IMR-90 (cell line): ENCODE measurements at regions not wholly inside any gene's neighbourhood (a gene's known extent, or its start where the extent isn't known, plus 50 kb on each side); places are given as distances from the start of the nearest gene placed in this dataset.

ENCODE experiments used
- ATAC-seq: fragments of 200-7000 bp; cut with Tn5 transposase; 2 replicates; pipeline ENCODE4 v1.9.1; 2020; ENCODE audit warnings: low read depth, mild to moderate bottlenecking, moderate library complexity
- BruUV-seq: library from RNA; stranded (reverse); fragments of 400-500 nt; replicated peaks from 2 replicates; lab custom pipeline; 2021; lab: Mats Ljungman, UMichigan
- CTCF ChIA-PET: fragments of 300-600 bp; formaldehyde crosslinking; extraction: SDS; loops from one replicate; lab custom pipeline; 2021; ENCODE audit warnings: antibody characterized with exemption; lab: Yijun Ruan, JAX
- POLR2A ChIA-PET: fragments of 300-600 bp; sonication (Branson Sonifier 250); formaldehyde crosslinking; loops from one replicate; lab custom pipeline; 2022; ENCODE audit warnings: antibody characterized with exemption; ENCODE audit not compliant: unreplicated experiment; lab: Charles Lee
- DNase-seq: peaks from one replicate; pipeline ENCODE4 v3.0.0; 2013
- H2AFZ ChIP-seq: replicated peaks from 2 replicates; pipeline ENCODE3; 2013; ENCODE audit warnings: low read length, mild to moderate bottlenecking; ENCODE audit not compliant: poor library complexity
- H2AK5ac ChIP-seq: 2 replicates; pipeline ENCODE4 v1.6.1; 2013; ENCODE audit warnings: low read depth, low read length, inconsistent platforms
- H2AK9ac ChIP-seq: replicated peaks from 2 replicates; pipeline ENCODE3; 2013; ENCODE audit warnings: mild to moderate bottlenecking, low read depth, low read length, moderate library complexity; ENCODE audit not compliant: poor library complexity
- H2BK120ac ChIP-seq: 2 replicates; pipeline ENCODE4 v1.6.1; 2013; ENCODE audit warnings: low read depth, low read length, inconsistent platforms
- H2BK15ac ChIP-seq: 3 replicates; pipeline ENCODE4 v1.6.1; 2013; ENCODE audit warnings: low read depth, low read length, inconsistent platforms
- H2BK20ac ChIP-seq: 2 replicates; pipeline ENCODE4 v1.6.1; 2013; ENCODE audit warnings: low read depth, mild to moderate bottlenecking, inconsistent platforms, low read length, moderate library complexity
- H2BK5ac ChIP-seq: 2 replicates; pipeline ENCODE4 v1.6.1; 2013; ENCODE audit warnings: mild to moderate bottlenecking, low read depth, low read length, inconsistent platforms; ENCODE audit not compliant: poor library complexity, severe bottlenecking
- H3K14ac ChIP-seq: replicated peaks from 2 replicates; pipeline ENCODE4 v1.6.1; 2013; ENCODE audit warnings: low read depth, low read length, inconsistent platforms
- H3K18ac ChIP-seq: 2 replicates; pipeline ENCODE4 v1.6.1; 2013; ENCODE audit warnings: low read depth, low read length, control low read depth
- H3K23ac ChIP-seq: 2 replicates; pipeline ENCODE4 v1.6.1; 2013; ENCODE audit warnings: low read depth, low read length, inconsistent platforms
- H3K27ac ChIP-seq: 2 replicates; pipeline ENCODE4 v1.5.1; 2013; ENCODE audit warnings: mild to moderate bottlenecking, control low read depth, low read length; ENCODE audit not compliant: insufficient read depth
- H3K27me3 ChIP-seq: 2 replicates; pipeline ENCODE4 v1.6.1; 2013; ENCODE audit warnings: low read length; ENCODE audit not compliant: control insufficient read depth, insufficient read depth
- H3K36me3 ChIP-seq: 2 replicates; pipeline ENCODE4 v1.6.1; 2013; ENCODE audit warnings: low read length, mixed read lengths; ENCODE audit not compliant: control insufficient read depth, insufficient read depth
- H3K4ac ChIP-seq: 2 replicates; pipeline ENCODE4 v1.6.1; 2013; ENCODE audit warnings: low read depth, low read length, inconsistent platforms
- H3K4me1 ChIP-seq: 2 replicates; pipeline ENCODE4 v1.6.1; 2013; ENCODE audit warnings: low read length, mixed read lengths; ENCODE audit not compliant: control insufficient read depth, insufficient read depth
- H3K4me2 ChIP-seq: 2 replicates; pipeline ENCODE4 v1.6.1; 2013; ENCODE audit warnings: low read depth, mild to moderate bottlenecking, control low read depth, low read length, moderate library complexity
- H3K4me3 ChIP-seq: 2 replicates; pipeline ENCODE4 v1.5.1; 2013; ENCODE audit warnings: low read depth, mild to moderate bottlenecking, control low read depth, low read length, moderate library complexity; ENCODE audit not compliant: insufficient read depth
- H3K56ac ChIP-seq: 2 replicates; pipeline ENCODE4 v1.6.1; 2013; ENCODE audit warnings: low read length, inconsistent platforms; ENCODE audit not compliant: insufficient read depth; ENCODE audit errors: extremely low read depth
- H3K79me1 ChIP-seq, 2 experiments: 2 replicates each; pipeline ENCODE4 v1.6.1; 2013; ENCODE audit warnings: low read length in 2 of 2, inconsistent platforms in 1 of 2, low read depth in 1 of 2
- H3K9ac ChIP-seq: 2 replicates; pipeline ENCODE4 v1.6.1; 2013; ENCODE audit warnings: low read depth, low read length, control low read depth
- H3K9me1 ChIP-seq: 2 replicates; pipeline ENCODE4 v1.6.1; 2013; ENCODE audit warnings: low read length, inconsistent platforms; ENCODE audit not compliant: insufficient read depth
- H3K9me3 ChIP-seq: 2 replicates; pipeline ENCODE4 v1.6.1; 2013; ENCODE audit warnings: low read length; ENCODE audit not compliant: control insufficient read depth, insufficient read depth
- H4K20me1 ChIP-seq: 2 replicates; pipeline ENCODE4 v1.6.1; 2013; ENCODE audit warnings: low read length, inconsistent platforms; ENCODE audit not compliant: insufficient read depth
- H4K5ac ChIP-seq: 2 replicates; pipeline ENCODE4 v1.6.1; 2013; ENCODE audit warnings: mild to moderate bottlenecking, low read depth, low read length, control low read depth
- H4K8ac ChIP-seq, 2 experiments: 2 replicates each; pipeline ENCODE4 v1.6.1; 2013; ENCODE audit warnings: low read depth in 2 of 2, low read length in 2 of 2, control low read depth in 1 of 2, inconsistent platforms in 1 of 2
- H4K91ac ChIP-seq: 2 replicates; pipeline ENCODE4 v1.6.1; 2013; ENCODE audit warnings: low read depth, low read length, inconsistent platforms; ENCODE audit not compliant: insufficient read depth
- BHLHE40 ChIP-seq: fragments of 150-350 bp; IDR thresholded peaks from 2 replicates; pipeline ENCODE4 v1.6.1; 2016; ENCODE audit warnings: mild to moderate bottlenecking, low read depth, low read length
- CEBPB ChIP-seq: IDR thresholded peaks from 2 replicates; pipeline ENCODE4 v1.6.1; 2012; ENCODE audit warnings: low read depth, low read length, improper control_type of control experiment
- CHD1 ChIP-seq: IDR thresholded peaks from 2 replicates; pipeline ENCODE4 v1.6.1; 2012; ENCODE audit warnings: low read depth, low read length, improper control_type of control experiment
- ELK1 ChIP-seq: fragments of 150-350 bp; IDR thresholded peaks from 2 replicates; pipeline ENCODE4 v1.6.1; 2016; ENCODE audit warnings: low read depth, mild to moderate bottlenecking, low read length, moderate library complexity, borderline replicate concordance
- FOS ChIP-seq: fragments of 150-350 bp; IDR thresholded peaks from 2 replicates; pipeline ENCODE4 v1.6.1; 2016; ENCODE audit warnings: low read depth, low read length
- MAFK ChIP-seq: IDR thresholded peaks from 2 replicates; pipeline ENCODE4 v1.6.1; 2012; ENCODE audit warnings: low read depth, low read length, improper control_type of control experiment
- MAZ ChIP-seq: IDR thresholded peaks from 2 replicates; pipeline ENCODE4 v1.6.1; 2012; ENCODE audit warnings: low read depth, mild to moderate bottlenecking, low read length, improper control_type of control experiment, moderate library complexity, borderline replicate concordance
- MXI1 ChIP-seq: IDR thresholded peaks from 2 replicates; pipeline ENCODE4 v1.6.1; 2012; ENCODE audit warnings: low read depth, mild to moderate bottlenecking, low read length, moderate library complexity, borderline replicate concordance
- NFE2L2 ChIP-seq: fragments of 150-350 bp; IDR thresholded peaks from 2 replicates; pipeline ENCODE4 v1.6.1; 2016; ENCODE audit warnings: low read depth, mild to moderate bottlenecking, low read length
- POLR2A ChIP-seq: IDR thresholded peaks from 2 replicates; pipeline ENCODE4 v1.6.1; 2012; ENCODE audit warnings: mild to moderate bottlenecking, low read depth, low read length
- RAD21 ChIP-seq: IDR thresholded peaks from 2 replicates; pipeline ENCODE4 v1.6.1; 2012; ENCODE audit warnings: low read length, improper control_type of control experiment
- RCOR1 ChIP-seq: IDR thresholded peaks from 2 replicates; pipeline ENCODE4 v1.6.1; 2012; ENCODE audit warnings: mild to moderate bottlenecking, low read length, improper control_type of control experiment; ENCODE audit not compliant: insufficient replicate concordance
- RFX5 ChIP-seq: IDR thresholded peaks from 2 replicates; pipeline ENCODE4 v1.8.0; 2012; ENCODE audit warnings: low read depth, mild to moderate bottlenecking, low read length, moderate library complexity
- SMC3 ChIP-seq: fragments of 150-350 bp; IDR thresholded peaks from 2 replicates; pipeline ENCODE4 v1.6.1; 2016; ENCODE audit warnings: low read depth, mild to moderate bottlenecking, antibody characterized with exemption, low read length, moderate library complexity
- dilution Hi-C: fragments of 300-500 bp; cut with HindIII; formaldehyde crosslinking; loops from one replicate; pipeline ENCODE4 v1.14.3; 2018; ENCODE audit warnings: low sequenced_read_pairs; ENCODE audit not compliant: unreplicated experiment
- in situ Hi-C: fragments of 300-500 bp; cut with MboI; formaldehyde crosslinking; loops from 3 replicates; pipeline ENCODE4 v1.14.3; 2019; ENCODE audit warnings: low sequenced_read_pairs, inconsistent platforms, mixed read lengths
- intact Hi-C: fragments of 100-400 bp; cut with micrococcal nuclease; formaldehyde crosslinking; loops from 2 replicates; pipeline ENCODE4 v1.10.0; 2022
- TF ChIP-seq, protein P1 (sequence below): conservative IDR thresholded peaks from 2 replicates; pipeline ENCODE4 v1.5.1; 2012; ENCODE audit warnings: mild to moderate bottlenecking, low read depth, low read length, improper control_type of control experiment
- TF ChIP-seq, protein P2 (sequence below): fragments of 150-350 bp; IDR thresholded peaks from 2 replicates; pipeline ENCODE4 v1.6.1; 2017; ENCODE audit warnings: mild to moderate bottlenecking, antibody characterized with exemption, low read length, low read depth

GRCh38 chr5:164687391-164687790, 1182.0 kb downstream of the MAT2B start:
- Histone ChIP-seq H3K9ac (no peak overlapping the region), H2AK9ac (no peak overlapping the region), H3K4ac (no peak overlapping the region), H3K14ac (no peak overlapping the region), H4K91ac (no peak overlapping the region), H3K4me3 (no peak overlapping the region), H4K8ac (no peak overlapping the region), H2AK5ac (no peak overlapping the region), H3K9me3 (no peaks in the 10 kb centered on the region), H2AFZ (no peak overlapping the region), H2BK15ac (no peak overlapping the region), H3K9me1 (no peaks in the 10 kb centered on the region), H4K20me1 (no peaks in the 10 kb centered on the region), H3K27ac (no peak overlapping the region), H4K5ac (no peak overlapping the region), H3K4me1 (no peaks in the 10 kb centered on the region), H2BK120ac (no peak overlapping the region), H3K56ac (no peak overlapping the region), H3K23ac (no peak overlapping the region), H3K4me2 (no peak overlapping the region), H3K18ac (no peak overlapping the region), H2BK5ac (no peak overlapping the region), H3K79me1 (no peaks in the 10 kb centered on the region), H3K36me3 (no peaks in the 10 kb centered on the region), H3K27me3 (no peaks in the 10 kb centered on the region), H2BK20ac (no peak overlapping the region)
- in situ Hi-C loops (no loop called here), dilution Hi-C loops (no loop called here), intact Hi-C loops (no loop called here)
- POLR2A ChIA-PET = no interaction called here
- no peak for TF ChIP-seq MXI1
- TF ChIP-seq, protein P1, sequence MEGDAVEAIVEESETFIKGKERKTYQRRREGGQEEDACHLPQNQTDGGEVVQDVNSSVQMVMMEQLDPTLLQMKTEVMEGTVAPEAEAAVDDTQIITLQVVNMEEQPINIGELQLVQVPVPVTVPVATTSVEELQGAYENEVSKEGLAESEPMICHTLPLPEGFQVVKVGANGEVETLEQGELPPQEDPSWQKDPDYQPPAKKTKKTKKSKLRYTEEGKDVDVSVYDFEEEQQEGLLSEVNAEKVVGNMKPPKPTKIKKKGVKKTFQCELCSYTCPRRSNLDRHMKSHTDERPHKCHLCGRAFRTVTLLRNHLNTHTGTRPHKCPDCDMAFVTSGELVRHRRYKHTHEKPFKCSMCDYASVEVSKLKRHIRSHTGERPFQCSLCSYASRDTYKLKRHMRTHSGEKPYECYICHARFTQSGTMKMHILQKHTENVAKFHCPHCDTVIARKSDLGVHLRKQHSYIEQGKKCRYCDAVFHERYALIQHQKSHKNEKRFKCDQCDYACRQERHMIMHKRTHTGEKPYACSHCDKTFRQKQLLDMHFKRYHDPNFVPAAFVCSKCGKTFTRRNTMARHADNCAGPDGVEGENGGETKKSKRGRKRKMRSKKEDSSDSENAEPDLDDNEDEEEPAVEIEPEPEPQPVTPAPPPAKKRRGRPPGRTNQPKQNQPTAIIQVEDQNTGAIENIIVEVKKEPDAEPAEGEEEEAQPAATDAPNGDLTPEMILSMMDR = no peak
- TF ChIP-seq RCOR1 = no peak
- no peak for TF ChIP-seq POLR2A
- TF ChIP-seq, protein P2, sequence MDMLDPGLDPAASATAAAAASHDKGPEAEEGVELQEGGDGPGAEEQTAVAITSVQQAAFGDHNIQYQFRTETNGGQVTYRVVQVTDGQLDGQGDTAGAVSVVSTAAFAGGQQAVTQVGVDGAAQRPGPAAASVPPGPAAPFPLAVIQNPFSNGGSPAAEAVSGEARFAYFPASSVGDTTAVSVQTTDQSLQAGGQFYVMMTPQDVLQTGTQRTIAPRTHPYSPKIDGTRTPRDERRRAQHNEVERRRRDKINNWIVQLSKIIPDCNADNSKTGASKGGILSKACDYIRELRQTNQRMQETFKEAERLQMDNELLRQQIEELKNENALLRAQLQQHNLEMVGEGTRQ = no peak
- TF ChIP-seq MAZ = no peak
- TF ChIP-seq BHLHE40 = no peak
- TF ChIP-seq CEBPB = no peak
- no peak for TF ChIP-seq CHD1
- no peak for TF ChIP-seq MAFK
- no peak for TF ChIP-seq RAD21
- TF ChIP-seq RFX5 = no peak
- TF ChIP-seq SMC3 = no peak
- no peak for TF ChIP-seq FOS
- TF ChIP-seq ELK1 = no peak
- TF ChIP-seq NFE2L2 = no peak
- DNase-seq = no peak
- CTCF ChIA-PET = no interaction called here
- ATAC-seq = no peak
- no TSS peak for BruUV-seq
